H1 (cell line): ENCODE measurements at regions not wholly inside any gene's neighbourhood (a gene's known extent, or its start where the extent isn't known, plus 50 kb on each side); places are given as distances from the start of the nearest gene placed in this dataset.

Experiments used
- CTCF ChIA-PET: fragments of 300-600 bp; sonication (Branson Sonifier 250); formaldehyde crosslinking; loops from one replicate; lab custom pipeline; 2021; ENCODE audit not compliant: partially characterized antibody; lab: Charles Lee
- POLR2A ChIA-PET: fragments of 300-600 bp; sonication (Branson Sonifier 250); formaldehyde crosslinking; loops from one replicate; lab custom pipeline; 2021; ENCODE audit warnings: inconsistent platforms; ENCODE audit not compliant: partially characterized antibody; lab: Charles Lee
- DNase-seq, 2 experiments: peaks; one replicate each; pipeline versions ENCODE4 v3.0.0 to v3.0.0-alpha.2; 2010 to 2022; ENCODE audit warnings: low spot score in 2 of 2, low read depth in 1 of 2, mixed read lengths in 1 of 2
- FAIRE-seq: peaks from 2 replicates; lab custom pipeline; 2011; peaks lifted over from hg19 to GRCh38; lab: Jason Lieb, UNC
- H2AFZ ChIP-seq: 2 replicates; pipeline ENCODE4 v1.8.1; 2012; ENCODE audit warnings: low read length, inconsistent platforms
- H2AK5ac ChIP-seq: 2 replicates; pipeline ENCODE4 v1.6.1; 2013; ENCODE audit warnings: low read depth, low read length
- H2BK120ac ChIP-seq: replicated peaks from 2 replicates; pipeline ENCODE3; 2013; ENCODE audit warnings: low read depth, low read length, inconsistent platforms
- H2BK12ac ChIP-seq: 2 replicates; pipeline ENCODE4 v1.6.1; 2013; ENCODE audit warnings: low read depth, low read length
- H2BK15ac ChIP-seq: 2 replicates; pipeline ENCODE4 v1.6.1; 2013; ENCODE audit warnings: low read length
- H2BK20ac ChIP-seq: 2 replicates; pipeline ENCODE4 v1.6.1; 2013; ENCODE audit warnings: low read length
- H2BK5ac ChIP-seq: 2 replicates; pipeline ENCODE4 v1.6.1; 2013; ENCODE audit warnings: low read depth, low read length
- H3K14ac ChIP-seq: 2 replicates; pipeline ENCODE4 v1.6.1; 2013; ENCODE audit warnings: inconsistent platforms; ENCODE audit not compliant: insufficient read length
- H3K18ac ChIP-seq: 2 replicates; pipeline ENCODE4 v1.6.1; 2013; ENCODE audit warnings: low read length; ENCODE audit errors: extremely low read depth
- H3K23ac ChIP-seq: 2 replicates; pipeline ENCODE4 v1.6.1; 2013; ENCODE audit warnings: inconsistent platforms; ENCODE audit not compliant: insufficient read length
- H3K23me2 ChIP-seq: 2 replicates; pipeline ENCODE4 v1.6.1; 2013; ENCODE audit warnings: low read depth, low read length
- H3K27ac ChIP-seq: 2 replicates; pipeline ENCODE4 v1.6.1; 2011; ENCODE audit warnings: low read depth, low read length, inconsistent platforms
- H3K27me3 ChIP-seq, 4 experiments: replicated peaks in 1 of 4; 1 replicate in 1 of 4; 2 replicates in 3 of 4; pipeline versions ENCODE4 v1.6.1 to v1.8.1; 2011 to 2013; ENCODE audit warnings: low read length in 3 of 4, mild to moderate bottlenecking in 3 of 4, inconsistent platforms in 2 of 4, mixed read lengths in 2 of 4, moderate library complexity in 1 of 4; ENCODE audit not compliant: control insufficient read depth in 3 of 4, insufficient read depth in 3 of 4; ENCODE audit errors: extremely low read depth in 1 of 4
- H3K36me3 ChIP-seq, 4 experiments: 2 replicates each; pipeline versions ENCODE4 v1.6.1 to v1.8.1; 2011 to 2013; ENCODE audit warnings: mild to moderate bottlenecking in 4 of 4, low read length in 3 of 4, moderate library complexity in 2 of 4, control low read depth in 1 of 4, inconsistent platforms in 1 of 4; ENCODE audit not compliant: insufficient read depth in 4 of 4, control insufficient read depth in 2 of 4
- H3K4ac ChIP-seq: replicated peaks from 2 replicates; pipeline ENCODE3; 2013; ENCODE audit warnings: low read length, low read depth, mixed read lengths, inconsistent platforms; ENCODE audit not compliant: insufficient read length
- H3K4me1 ChIP-seq, 4 experiments: replicated peaks in 1 of 4; 1 replicate in 1 of 4; 2 replicates in 3 of 4; pipeline versions ENCODE4 v1.6.1 to v1.8.1; 2011 to 2013; ENCODE audit warnings: low read length in 3 of 4, inconsistent platforms in 2 of 4, mixed read lengths in 1 of 4; ENCODE audit not compliant: insufficient read depth in 4 of 4, control insufficient read depth in 3 of 4
- H3K4me2 ChIP-seq, 2 experiments: 2 replicates each; pipeline versions ENCODE4 v1.6.1 to v1.8.1; 2011 to 2013; ENCODE audit warnings: low read depth in 2 of 2, low read length in 2 of 2, control low read depth in 1 of 2, inconsistent platforms in 1 of 2, mild to moderate bottlenecking in 1 of 2; ENCODE audit not compliant: insufficient read depth in 1 of 2
- H3K4me3 ChIP-seq, 4 experiments: fragments of 200-600, 300-600 bp in 1 of 4; sonication (generic), shearing (Covaris generic), sonication (Bioruptor Twin) in 1 of 4; 2 replicates each; pipeline versions ENCODE4 v1.5.1 to v1.8.1; 2011 to 2016; ENCODE audit warnings: low read length in 4 of 4, low read depth in 3 of 4, control low read depth in 2 of 4, inconsistent platforms in 2 of 4, mild to moderate bottlenecking in 2 of 4, mixed read lengths in 1 of 4, moderate library complexity in 1 of 4; ENCODE audit not compliant: insufficient read depth in 2 of 4; ENCODE audit errors: extremely low read depth in 1 of 4
- H3K56ac ChIP-seq: replicated peaks from 2 replicates; pipeline ENCODE3; 2013; ENCODE audit warnings: low read depth, mild to moderate bottlenecking, mixed read lengths, low read length, inconsistent platforms; ENCODE audit not compliant: insufficient read length
- H3K79me1 ChIP-seq: 2 replicates; pipeline ENCODE4 v1.6.1; 2013; ENCODE audit warnings: low read depth, low read length, control low read depth
- H3K79me2 ChIP-seq, 2 experiments: 2 replicates each; pipeline versions ENCODE4 v1.6.1 to v1.8.1; 2012 to 2013; ENCODE audit warnings: low read length in 2 of 2, mild to moderate bottlenecking in 2 of 2, inconsistent platforms in 1 of 2; ENCODE audit not compliant: insufficient read depth in 2 of 2, control insufficient read depth in 1 of 2
- H3K9ac ChIP-seq, 4 experiments: replicated peaks in 1 of 4; 1 replicate in 1 of 4; 2 replicates in 3 of 4; pipeline versions ENCODE4 v1.6.1 to v1.8.1; 2011 to 2013; ENCODE audit warnings: low read depth in 3 of 4, low read length in 3 of 4, control low read depth in 2 of 4, mild to moderate bottlenecking in 2 of 4, moderate library complexity in 2 of 4, inconsistent platforms in 1 of 4; ENCODE audit errors: extremely low read depth in 1 of 4
- H3K9me3 ChIP-seq, 2 experiments: 2 replicates each; pipeline versions ENCODE4 v1.6.1 to v1.8.1; 2012 to 2013; ENCODE audit warnings: mild to moderate bottlenecking in 2 of 2, moderate library complexity in 2 of 2, control low read depth in 1 of 2, inconsistent platforms in 1 of 2, low read depth in 1 of 2, low read length in 1 of 2, mixed read lengths in 1 of 2; ENCODE audit not compliant: insufficient read depth in 2 of 2
- H4K20me1 ChIP-seq, 2 experiments: replicated peaks in 1 of 2; 2 replicates each; pipeline versions ENCODE3 to v1.8.1; 2011 to 2013; ENCODE audit warnings: inconsistent platforms in 2 of 2, low read length in 2 of 2, mild to moderate bottlenecking in 1 of 2; ENCODE audit not compliant: insufficient read depth in 2 of 2, control insufficient read depth in 1 of 2
- H4K5ac ChIP-seq: 2 replicates; pipeline ENCODE4 v1.6.1; 2013; ENCODE audit warnings: low read length, low read depth, mixed read lengths, inconsistent platforms; ENCODE audit not compliant: insufficient read length
- H4K8ac ChIP-seq: 2 replicates; pipeline ENCODE4 v1.8.0; 2013; ENCODE audit warnings: mild to moderate bottlenecking, moderate library complexity, low read length, inconsistent platforms; ENCODE audit not compliant: insufficient read depth; ENCODE audit errors: extremely low read depth
- H4K91ac ChIP-seq: replicated peaks from 2 replicates; pipeline ENCODE3; 2013; ENCODE audit warnings: low read length, mixed read lengths, inconsistent platforms; ENCODE audit not compliant: insufficient read length
- BCL11A ChIP-seq, 2 experiments: IDR thresholded peaks; one replicate each; pipeline ENCODE4 v1.6.1; 2011; ENCODE audit warnings: low read depth in 2 of 2, low read length in 2 of 2, mild to moderate bottlenecking in 2 of 2
- EZH2 ChIP-seq: fragments of 200-600 bp; sonication (generic); IDR thresholded peaks from 2 replicates; pipeline ENCODE4 v1.7.1; 2012; ENCODE audit warnings: low read depth, mild to moderate bottlenecking, moderate library complexity, low read length, inconsistent platforms; ENCODE audit not compliant: severe bottlenecking
- HDAC2 ChIP-seq, 2 experiments: fragments of 300-600 bp in 1 of 2; sonication (generic) in 1 of 2; IDR thresholded peaks; 2 replicates each; pipeline ENCODE4 v1.6.1; 2011 to 2012; ENCODE audit warnings: low read depth in 2 of 2, low read length in 2 of 2, mild to moderate bottlenecking in 2 of 2, moderate library complexity in 2 of 2, borderline replicate concordance in 1 of 2, inconsistent platforms in 1 of 2
- SP1 ChIP-seq: IDR thresholded peaks from 2 replicates; pipeline ENCODE4 v1.6.1; 2011; ENCODE audit warnings: low read depth, low read length
- SP2 ChIP-seq: IDR thresholded peaks from 2 replicates; pipeline ENCODE4 v1.6.1; 2012; ENCODE audit warnings: mild to moderate bottlenecking, low read length, inconsistent platforms
- SP4 ChIP-seq: IDR thresholded peaks from 2 replicates; pipeline ENCODE4 v1.6.1; 2012; ENCODE audit warnings: low read length, inconsistent platforms
- TAF1 ChIP-seq: IDR thresholded peaks from 2 replicates; pipeline ENCODE4 v1.6.1; 2011; ENCODE audit warnings: mild to moderate bottlenecking, low read depth, low read length
- TCF12 ChIP-seq: IDR thresholded peaks from 2 replicates; pipeline ENCODE4 v1.6.1; 2011; ENCODE audit warnings: low read depth, mild to moderate bottlenecking, low read length
- USF2 ChIP-seq: IDR thresholded peaks from 2 replicates; pipeline ENCODE4 v1.6.1; 2011; ENCODE audit warnings: low read length, improper control_type of control experiment
- ZNF274 ChIP-seq: IDR thresholded peaks from 2 replicates; pipeline ENCODE4 v1.7.0; 2012; ENCODE audit warnings: low read length, borderline replicate concordance; ENCODE audit errors: extremely low read depth
- WGBS, 2 experiments: shearing (Covaris generic) in 1 of 2; methylation state at CpG; one replicate each; pipeline versions ENCODE4 v1.1.6 to v1.1.7; 2013 to 2015; ENCODE audit warnings: low lambda C conversion rate in 2 of 2, mixed read lengths in 2 of 2, inconsistent platforms in 1 of 2, low coverage in 1 of 2, missing lambda C conversion rate in 1 of 2; ENCODE audit not compliant: insufficient replicate concordance in 2 of 2, insufficient coverage in 1 of 2, insufficient read length in 1 of 2; ENCODE audit errors: extremely low coverage in 1 of 2, missing lambda C conversion rate in 1 of 2; 5-methylcytosine and 5-hydroxymethylcytosine counted together
- TF ChIP-seq, protein P1 (sequence below): IDR thresholded peaks from 2 replicates; pipeline ENCODE4 v1.6.1; 2012; ENCODE audit warnings: inconsistent platforms

- Histone ChIP-seq H3K9ac (no peak overlapping the region), H3K4ac (no peak overlapping the region), H2BK5ac (no peak overlapping the region), H3K9me3 (no peaks in the 10 kb centered on the region), H3K18ac (no peak overlapping the region), H3K27ac (no peak overlapping the region), H3K4me2 (no peak overlapping the region), H2BK15ac (no peak overlapping the region), H4K5ac (no peak overlapping the region), H2AFZ (peak overlapping the region; percentile 92; the same call in 1 of the 2 replicates), H3K23ac (no peak overlapping the region), H4K20me1 (no peaks in the 10 kb centered on the region), H2BK120ac (no peak overlapping the region), H3K79me2 (no peaks in the 10 kb centered on the region), H3K14ac (no peak overlapping the region), H3K27me3 (no peaks in the 10 kb centered on the region), H2BK20ac (no peak overlapping the region), H3K36me3 (no peaks in the 10 kb centered on the region), H2AK5ac (no peak overlapping the region), H3K23me2 (no peaks in the 10 kb centered on the region), H3K79me1 (no peaks in the 10 kb centered on the region), H4K8ac (no peak overlapping the region), H4K91ac (no peak overlapping the region), H2BK12ac (no peak overlapping the region), H3K56ac (no peak overlapping the region), H3K4me3 (no peak overlapping the region), H3K4me1 (no peaks in the 10 kb centered on the region)
- TF ChIP-seq BCL11A (IDR thresholded peaks at IDR 0.05; ENCODE audit: low read depth in 2 of 2, low read length in 2 of 2) (no peak), ZNF274 (no peak), TAF1 (no peak), EZH2 (no peak), SP2 (no peak), SP4 (no peak), TCF12 (no peak), HDAC2 (IDR thresholded peaks at IDR 0.05; ENCODE audit: borderline replicate concordance in 1 of 2, low read depth in 2 of 2, low read length in 2 of 2) (no peak), USF2 (no peak), SP1 (no peak)
- TF ChIP-seq, protein P1, sequence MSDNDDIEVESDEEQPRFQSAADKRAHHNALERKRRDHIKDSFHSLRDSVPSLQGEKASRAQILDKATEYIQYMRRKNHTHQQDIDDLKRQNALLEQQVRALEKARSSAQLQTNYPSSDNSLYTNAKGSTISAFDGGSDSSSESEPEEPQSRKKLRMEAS = no peak
- DNase-seq (no peak), FAIRE-seq (no peak)
- 90% methylated on average over 3 of the region's 3 CpGs; no CpG with 5 or more reads in 1 of the 2 experiments for WGBS, 2 experiments
- ChIA-PET CTCF (interaction anchor here (0.6 to 0.7 kb wide), 2 partner anchors 189 to 1322 kb away, joined by 3 read pairs; no protein-coding TSS in a partner anchor), POLR2A (no interaction called here)
Measured at GRCh38 chr3:6091262-6091661, 769.7 kb upstream of the GRM7 start.
